Suppressor macrophage treated with lipopolysaccharide for 4 hours (primary cell): ENCODE measurements at regions not wholly inside any gene's neighbourhood (a gene's known extent, or its start where the extent isn't known, plus 50 kb on each side); places are given as distances from the start of the nearest gene placed in this dataset.

Experiments
- DNase-seq: peaks from one replicate; pipeline ENCODE4 v3.0.0-alpha.2; 2020

DNA sequence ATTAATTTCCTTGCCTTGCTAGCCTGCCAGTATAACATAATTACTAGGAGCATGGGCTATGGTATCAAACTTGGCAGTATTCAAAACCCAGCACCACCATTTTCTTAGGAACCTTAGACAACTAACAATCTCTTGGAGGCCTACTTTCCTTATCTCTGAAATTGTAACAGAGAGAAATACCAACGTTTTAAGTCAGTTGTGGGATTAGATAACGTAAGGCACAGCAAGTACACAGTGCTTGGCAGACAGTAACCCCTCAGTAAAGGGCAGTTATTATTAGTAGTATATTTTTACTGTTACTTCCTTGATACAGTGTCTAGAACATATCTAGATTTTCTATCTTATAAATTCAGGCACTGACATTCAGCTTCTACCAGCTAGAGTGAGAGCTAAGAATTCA, 309.6 kb downstream of the ACTL7B start:
- DNase-seq: no peak

DNA sequence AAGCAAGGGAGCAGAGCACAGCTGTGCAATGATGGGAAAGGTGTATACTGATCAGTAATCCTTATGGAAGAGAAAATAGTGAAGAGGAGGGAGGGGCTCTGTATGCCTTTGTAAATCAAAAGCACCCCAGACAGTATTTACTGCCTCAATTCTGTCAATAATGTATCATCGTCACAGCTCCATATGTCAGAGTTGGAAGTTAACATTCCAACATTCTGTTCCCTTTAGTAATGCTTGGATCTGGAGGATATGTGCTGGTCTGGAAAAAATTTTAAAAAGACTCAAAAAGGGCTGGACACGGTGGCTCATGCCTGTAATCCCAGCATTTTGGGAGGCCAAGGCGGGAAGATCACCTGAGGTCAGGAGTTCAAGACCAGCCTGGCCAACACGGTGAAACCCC, 310.4 kb downstream of the ACTL7B start:
- no peak for DNase-seq

DNA sequence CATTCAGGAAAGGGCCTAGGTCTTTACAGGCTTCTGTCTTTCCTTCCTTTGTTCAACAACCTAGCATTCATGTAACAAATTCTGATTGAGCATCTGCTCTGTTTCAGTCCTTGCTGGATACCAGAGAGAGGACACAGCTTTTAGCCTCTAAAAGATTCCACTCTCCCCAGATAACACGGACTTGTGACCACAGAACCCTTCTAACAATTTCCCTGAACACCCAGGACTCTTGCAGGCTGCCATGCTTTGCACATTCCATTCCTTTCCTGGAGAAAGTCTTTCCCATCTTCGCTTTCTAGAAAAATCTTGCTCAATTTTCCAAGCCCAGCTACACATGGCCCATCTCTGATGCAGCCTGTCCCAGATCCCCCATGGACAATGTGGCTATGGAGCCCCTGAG, 310.9 kb downstream of the ACTL7B start:
- DNase-seq: no peak

DNA sequence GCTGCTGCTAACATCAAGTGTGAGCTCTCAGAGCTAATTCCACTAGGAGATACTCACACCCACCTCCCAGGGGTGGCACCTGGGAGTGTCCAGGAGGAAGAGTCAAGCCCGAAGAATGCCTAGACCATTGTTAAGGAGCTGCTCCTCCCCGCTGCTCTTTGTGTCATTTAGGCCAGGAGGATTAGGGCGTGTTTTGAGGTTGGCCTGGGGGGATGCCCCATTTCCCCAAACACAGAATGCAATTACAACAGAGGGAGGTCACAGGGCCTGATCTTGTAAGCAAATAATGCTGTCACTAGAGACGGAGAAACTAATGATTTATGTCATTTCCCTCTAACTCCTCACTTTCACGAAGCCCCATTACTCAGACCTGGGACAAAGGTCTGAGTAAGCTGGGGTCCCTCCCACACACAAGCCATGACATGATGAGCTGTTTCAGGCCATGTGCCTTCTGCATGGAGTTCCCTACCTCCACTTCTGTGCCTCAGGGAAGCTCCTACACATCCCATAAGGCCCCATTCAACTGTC, 312.5 kb downstream of the ACTL7B start:
- DNase-seq: peak; percentile 87

DNA sequence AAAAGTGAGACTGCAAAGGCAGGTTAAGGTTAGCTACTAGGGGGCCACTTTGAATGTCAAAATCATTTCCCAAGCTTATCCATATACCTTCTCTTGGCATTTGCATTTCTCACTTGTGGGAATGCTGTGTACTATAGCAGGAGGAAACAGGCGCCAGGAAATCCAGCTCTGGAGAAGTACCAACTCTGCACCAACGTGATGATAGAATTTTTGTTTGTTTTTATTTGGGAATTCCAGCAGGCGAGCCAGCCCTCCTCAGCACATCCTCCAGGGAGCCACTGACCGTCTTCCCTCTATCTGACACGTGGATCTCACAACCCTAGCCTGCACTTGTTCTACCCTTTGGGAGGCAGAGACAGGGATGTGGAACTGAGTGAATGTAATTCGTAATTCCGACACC, 318.0 kb downstream of the ACTL7B start:
- DNase-seq: no peak

DNA sequence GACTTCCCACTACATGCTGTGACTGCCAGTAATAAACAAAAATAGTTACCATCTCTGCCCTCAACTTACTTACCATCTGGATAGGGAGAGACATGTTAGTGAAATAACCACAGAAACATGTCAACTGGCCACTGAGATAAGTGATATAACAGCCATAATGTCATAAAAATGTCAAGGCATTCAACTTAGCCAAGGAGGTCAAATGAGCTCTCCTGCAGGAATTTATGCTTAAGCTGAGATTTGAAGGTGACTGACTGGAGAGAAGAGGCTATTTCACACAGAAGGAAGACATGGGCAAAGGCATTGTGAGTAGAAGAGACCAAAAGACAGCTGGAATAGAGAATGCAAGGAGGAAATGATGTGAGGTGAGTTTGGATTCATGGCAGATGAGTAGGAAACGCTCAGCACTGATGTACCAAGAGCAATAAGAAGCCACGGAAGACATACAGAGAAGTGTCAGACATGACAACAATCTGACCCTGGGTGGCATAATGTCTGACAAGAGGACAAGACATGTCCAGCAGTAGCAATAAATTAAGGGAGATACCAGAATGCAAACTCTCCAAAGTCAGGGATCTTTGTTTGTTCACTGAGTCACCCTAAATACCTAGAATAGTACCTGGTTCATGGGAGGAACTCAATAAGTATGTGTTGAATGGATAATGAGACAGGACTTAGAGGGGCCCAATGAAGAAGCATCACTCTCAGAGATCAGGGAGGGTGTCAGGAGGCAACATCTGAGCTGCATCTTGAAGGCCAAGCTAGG, 318.8 kb downstream of the ACTL7B start:
- DNase-seq: no peak

DNA sequence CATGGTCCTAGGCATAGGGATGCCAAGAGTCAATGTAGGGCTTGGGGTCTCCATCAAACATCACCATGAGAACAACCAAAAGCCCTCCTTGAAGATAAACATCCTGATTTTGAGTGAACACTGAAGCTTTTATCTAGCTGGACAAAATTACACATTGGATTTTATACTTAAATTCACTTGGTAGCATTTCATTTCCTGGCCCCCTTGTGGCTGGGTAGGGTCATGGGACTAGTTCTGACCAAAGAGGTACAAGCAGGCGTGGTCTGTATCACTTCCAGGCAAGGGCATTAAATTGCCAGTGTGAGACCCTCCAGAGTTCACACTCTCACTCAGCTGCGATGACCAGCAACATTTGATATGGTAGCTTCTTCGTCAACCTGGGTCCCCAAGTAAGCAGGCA, 320.3 kb downstream of the ACTL7B start:
- DNase-seq: peak; percentile 33

DNA sequence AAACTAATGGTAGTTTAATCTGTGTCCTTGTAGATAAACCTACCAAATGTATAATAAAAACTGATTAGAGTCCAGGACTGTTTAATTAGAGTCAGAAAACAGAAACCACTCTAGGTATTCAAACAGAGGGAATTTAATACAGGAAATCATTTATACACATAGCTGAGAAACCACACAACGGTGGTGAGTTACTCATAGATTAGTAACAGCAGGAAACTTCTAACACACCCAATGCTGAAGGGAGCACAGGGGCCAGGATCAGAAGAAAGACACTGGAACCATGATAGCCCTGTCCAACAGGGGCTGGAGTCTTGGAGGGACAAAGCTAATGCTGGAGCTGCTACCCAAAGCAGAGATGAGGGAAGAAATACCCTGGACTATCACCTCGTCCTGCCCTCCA, 321.0 kb downstream of the ACTL7B start:
- DNase-seq: no peak

DNA sequence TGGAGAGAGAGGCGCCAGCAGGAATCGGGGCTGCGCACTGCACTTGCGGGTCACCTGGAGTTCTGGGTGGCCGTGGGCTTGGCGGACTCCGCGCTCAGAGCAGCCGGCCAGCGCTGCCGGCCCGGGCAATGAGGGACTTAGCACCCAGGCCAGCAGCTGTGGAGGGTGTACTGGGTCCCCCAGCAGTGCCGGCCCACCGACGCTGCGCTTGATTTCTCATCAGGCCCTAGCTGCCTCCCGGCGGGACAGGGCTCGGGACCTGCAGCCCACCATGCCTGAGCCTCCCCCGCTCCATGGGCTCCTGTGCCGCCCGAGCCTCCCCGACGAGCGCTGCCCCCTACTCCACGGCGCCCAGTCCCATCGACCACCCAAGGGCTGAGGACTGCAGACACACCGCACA, 325.6 kb downstream of the ACTL7B start:
- DNase-seq: no peak

DNA sequence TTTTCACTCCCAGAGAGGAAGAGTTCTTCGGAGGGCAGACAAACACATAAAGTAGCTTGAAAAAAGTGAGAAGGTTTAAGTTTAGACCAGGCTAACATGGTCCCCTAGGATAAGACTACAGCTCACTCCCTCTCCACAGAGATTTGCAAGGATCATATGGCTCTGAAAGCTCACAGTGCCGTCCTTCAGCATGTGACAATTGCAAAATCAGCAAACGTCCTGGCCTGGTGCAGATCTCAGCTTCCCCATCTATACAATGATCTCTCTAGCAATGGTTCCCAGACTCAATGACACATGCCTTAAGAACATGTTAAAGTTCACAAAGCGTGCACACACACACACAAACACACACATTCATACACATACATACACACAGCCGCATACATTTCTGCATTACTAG, 327.6 kb downstream of the ACTL7B start:
- DNase-seq: peak; percentile 27

DNA sequence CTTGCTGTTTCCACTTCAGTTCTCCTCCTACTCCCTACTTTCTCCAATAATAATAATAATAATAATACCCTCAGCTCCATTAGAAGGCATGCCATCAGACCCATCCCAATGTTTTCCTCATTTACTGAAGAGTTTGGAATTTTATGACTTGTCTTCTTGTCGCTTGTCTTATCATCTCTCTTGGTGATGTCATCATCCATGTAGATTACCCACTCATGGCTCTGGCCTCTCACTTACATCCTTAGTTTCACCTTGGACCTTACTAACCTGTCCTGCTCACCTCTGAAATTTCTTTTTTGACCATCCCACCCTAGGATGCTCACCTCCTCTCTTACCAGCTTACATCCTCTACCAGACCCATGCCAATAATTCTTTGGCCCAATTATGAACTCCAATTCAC, 329.3 kb downstream of the ACTL7B start:
- no peak for DNase-seq

DNA sequence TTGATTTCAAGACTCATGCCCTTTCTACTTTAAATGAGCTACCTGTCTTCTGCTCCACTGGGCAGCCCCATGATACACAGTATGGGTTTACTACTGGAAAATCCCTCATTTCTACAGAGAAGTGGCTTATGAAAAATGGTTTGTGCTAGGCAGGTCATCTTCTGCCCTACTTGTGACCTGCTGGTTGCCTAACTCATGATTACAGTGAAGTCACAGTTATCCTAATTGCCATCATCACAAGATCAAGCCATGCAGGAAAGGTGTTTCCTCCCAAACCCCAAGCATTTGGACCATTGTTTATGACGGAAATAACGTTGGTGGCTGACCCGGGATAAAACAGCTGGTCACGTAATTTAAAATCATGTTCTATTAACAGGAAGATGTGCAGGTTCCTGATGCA, 330.6 kb downstream of the ACTL7B start:
- peak; percentile 12 for DNase-seq

DNA sequence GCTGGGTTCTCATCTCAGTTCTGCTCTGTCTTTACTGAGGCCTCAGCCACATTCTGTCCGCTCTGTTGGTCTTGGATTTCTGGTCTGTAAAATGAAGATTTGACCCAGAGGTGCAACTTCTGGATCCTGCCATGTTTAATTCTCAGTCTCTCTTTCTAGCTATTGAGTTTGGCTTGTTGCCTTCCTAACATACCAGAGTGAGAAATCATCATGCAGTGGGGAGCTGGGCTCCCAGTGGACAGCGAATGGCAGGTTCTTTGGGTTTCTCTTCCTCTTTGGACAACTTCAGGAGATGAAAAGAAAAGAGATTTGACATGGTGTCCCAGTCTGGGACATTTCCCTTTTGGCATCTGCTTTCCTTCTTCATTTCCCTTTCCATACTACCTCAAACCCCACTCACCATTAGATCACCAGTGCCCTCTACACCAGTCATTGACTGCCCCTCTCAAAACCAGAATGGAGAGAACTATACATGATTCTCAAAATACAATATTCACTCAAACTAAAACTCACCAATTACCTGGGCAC, 334.7 kb downstream of the ACTL7B start:
- DNase-seq: no peak

DNA sequence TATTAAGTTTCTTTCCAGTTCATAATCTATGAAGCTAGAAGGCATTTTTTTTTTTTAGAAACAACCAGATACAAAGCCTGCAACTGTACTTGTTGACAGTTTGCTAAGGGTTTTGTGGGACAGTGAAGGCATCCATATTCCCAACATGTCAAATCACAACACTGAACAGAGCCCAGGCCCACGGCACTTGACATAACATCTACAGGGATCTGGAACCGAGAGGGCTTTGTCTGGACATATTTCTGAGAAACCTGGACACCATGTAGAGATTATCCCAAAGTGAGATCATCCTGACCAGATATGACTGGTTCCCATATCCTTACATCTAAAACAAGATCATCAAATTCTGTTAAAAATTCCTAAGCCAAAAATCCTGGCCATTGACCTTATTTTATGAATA, 336.3 kb downstream of the ACTL7B start:
- DNase-seq: no peak

DNA sequence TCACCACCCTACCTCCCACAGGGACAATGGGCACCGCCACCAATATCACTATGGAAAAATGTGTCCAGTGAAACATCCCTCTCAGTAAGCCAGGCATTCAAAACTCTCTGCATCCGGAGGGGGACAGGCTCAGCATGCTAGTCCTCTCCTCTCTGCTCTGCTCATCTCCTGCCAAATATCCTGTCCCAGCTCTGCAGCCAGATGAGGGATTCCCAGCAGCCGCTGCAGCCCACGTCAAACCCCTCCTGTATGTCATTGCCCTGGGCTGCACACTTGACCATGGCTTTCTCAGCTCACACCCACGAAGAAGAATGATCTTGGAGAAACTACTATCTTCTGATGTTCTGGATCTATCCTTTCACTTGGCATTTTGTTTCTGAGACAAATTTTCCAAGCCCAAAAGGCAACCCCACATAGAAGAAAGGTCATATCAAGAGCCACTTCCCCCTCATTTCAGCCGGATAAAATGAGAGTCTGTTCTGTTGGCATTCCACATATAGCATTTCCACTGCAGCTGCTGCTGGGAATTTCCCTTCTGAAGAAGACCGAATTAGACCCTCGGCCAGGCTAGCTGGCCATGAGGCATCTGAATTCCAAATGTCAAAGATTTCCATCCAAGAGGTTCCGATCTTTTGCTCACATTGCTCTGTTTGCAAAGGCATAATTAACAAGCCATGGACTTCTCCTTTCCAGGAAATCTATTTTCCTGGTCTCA, 338.0 kb downstream of the ACTL7B start:
- no peak for DNase-seq

DNA sequence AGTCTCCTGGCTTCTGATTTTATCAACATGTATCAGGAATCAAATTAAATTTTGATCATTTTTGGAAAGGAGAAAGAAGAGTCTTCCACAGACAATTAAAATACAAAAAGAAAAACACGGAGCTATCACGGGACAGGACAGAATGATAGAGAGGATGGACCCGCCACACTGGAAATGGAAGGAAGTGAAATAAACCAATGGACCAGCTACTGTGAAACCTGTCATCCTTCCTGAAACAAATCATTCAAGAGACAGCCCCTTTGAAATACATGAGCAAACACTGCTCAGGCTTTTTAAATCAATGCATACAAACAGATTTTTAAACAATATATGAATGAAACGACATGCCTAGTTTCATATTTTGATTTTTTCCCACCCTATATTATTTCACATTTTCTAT, 339.4 kb downstream of the ACTL7B start:
- no peak for DNase-seq

DNA sequence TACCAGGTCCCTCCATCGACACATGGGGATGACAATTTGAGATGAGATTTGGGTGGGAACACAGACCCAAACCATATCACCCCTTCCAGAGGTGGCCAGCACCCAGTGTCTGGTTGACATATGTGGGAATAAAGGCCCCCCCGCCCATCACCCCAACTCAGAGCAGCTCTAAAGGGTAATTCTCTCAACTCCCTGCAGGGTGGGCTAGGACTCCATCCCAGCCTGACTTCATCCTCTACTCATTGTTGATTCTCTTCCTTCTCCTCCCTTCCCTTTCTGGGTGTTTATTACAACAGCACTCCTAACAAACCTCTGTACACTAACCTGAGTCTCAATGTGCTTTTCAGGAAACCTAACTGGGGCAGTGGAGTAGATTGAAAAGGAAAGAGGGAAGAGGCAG, 339.9 kb downstream of the ACTL7B start:
- no peak for DNase-seq

DNA sequence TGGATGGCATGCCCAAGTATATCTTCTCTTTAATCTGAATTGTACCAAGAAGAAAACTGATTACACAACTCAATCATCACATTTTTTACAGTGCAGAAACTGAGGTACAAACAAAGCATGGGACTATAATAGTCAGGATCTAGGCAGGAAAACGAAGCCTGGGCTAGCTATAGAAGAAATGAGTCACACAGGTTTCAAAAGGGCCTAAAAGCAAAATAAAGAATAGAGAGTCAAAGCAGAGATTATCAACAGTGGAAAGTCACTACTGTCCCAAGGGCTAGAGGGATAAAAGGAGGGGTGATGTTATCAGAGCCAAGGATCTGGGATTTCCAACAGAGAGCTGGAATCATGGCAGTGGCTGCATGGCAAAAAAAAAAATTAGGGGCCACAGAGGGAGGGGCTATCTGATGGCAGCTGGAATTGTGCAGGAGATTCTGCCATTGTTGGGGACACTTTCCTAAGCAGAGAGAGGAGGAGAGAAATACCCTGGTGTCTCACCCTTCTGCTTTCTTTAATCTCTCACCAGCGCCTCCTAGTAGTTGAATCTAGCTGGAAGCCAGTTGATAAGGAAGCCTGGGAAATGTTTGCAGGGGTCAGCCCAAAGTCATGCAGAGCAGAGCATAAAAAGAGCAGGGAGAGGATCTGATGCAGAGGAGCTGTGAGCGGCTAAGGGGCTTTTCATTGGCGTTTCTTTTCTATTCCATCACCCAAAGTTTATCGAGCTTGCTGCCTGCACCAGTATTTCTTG, 343.2 kb downstream of the ACTL7B start:
- DNase-seq: no peak

DNA sequence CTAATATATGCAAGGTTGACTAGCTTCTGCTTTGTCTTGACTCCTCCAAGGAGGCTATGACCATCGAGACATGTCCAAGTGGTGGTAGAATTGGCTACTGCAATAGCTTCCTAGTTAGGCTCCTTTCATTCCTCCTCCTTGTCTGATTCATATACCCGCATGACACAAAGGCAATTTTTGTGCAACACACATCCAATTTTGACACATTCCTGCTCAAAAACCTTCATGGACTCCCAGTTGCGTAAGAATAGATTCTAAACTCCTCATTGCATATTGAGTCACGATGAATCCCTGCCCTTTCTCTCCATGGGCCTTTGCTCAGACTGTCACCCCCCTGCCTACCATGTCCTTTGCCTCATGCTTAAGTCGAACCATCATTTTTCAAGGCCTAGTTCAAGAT, 344.5 kb downstream of the ACTL7B start:
- DNase-seq: peak; percentile 73

DNA sequence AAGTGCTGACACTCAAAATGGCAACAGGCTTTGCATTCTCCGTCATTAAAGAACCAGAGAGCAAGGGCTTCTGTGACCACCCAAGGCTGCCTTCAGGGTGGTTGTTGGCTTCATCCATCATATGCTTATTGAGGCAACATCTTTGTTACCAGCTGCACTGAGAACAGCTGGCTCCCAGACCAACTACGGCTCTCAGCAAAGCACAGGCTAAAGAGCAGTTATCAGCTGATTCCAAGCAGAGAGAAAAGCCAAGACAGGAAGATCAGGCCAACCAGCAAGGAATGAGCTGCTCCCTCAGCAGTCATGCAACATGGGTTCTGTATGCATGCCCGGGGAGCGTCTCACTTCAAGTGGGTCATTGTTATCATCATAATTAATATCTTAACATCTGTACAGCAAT, 358.9 kb downstream of the ACTL7B start:
- DNase-seq: no peak

DNA sequence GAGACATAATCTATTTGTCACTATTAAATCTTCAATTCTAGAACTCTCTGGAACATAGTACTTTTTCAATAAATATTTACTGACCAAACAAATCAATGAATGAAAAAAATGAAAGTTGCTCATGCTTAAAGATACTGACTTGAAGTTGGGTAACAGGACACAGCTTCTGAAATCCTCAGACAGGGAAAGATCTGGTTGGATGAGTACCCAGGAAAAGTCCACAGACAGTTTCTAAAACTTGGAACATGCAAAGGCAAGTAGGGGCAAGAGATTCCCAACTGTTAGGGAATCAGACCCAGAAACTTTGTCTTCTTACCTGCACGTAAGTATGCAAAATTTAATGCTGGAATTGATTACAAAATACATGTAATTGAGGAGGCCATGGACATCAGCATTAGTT, 366.2 kb downstream of the ACTL7B start:
- no peak for DNase-seq

DNA sequence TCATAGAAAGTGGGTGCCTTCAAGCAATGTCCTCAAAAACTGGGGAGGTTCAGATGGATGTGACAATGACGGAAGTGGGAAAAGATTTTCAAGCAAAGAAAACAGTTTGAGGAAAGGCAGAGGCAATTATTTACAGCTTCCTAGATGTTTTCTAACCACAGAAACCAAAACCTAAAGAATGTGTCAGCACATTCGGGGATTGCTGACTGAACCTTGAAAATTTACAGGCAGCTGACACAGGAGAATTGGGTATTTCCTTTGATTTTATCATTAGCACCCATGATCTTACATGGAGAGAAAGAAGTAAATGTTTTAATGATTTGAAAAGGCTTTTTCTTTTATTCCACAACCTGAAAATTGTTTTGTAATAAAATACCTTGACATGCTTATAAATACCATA, 369.0 kb downstream of the ACTL7B start:
- DNase-seq: peak; percentile 41

DNA sequence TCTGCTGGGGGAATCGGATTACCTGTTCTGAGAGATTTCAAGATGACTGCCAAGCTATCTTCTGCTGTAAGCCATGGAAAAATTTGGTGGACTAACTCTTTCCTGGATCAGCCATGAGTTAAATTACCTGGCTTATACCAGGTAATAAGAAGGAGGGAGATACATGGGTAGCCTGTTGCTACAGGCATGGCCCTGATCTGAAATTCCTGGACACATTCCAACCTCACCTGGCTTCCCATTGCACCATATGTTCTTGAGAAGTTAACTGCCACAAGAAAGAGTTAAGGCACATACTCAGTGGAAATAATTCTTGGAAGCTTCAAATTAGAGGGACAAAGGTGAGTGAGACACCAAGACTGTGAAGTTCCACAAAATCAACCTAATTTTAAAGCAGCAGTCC, 371.3 kb downstream of the ACTL7B start:
- DNase-seq: no peak

DNA sequence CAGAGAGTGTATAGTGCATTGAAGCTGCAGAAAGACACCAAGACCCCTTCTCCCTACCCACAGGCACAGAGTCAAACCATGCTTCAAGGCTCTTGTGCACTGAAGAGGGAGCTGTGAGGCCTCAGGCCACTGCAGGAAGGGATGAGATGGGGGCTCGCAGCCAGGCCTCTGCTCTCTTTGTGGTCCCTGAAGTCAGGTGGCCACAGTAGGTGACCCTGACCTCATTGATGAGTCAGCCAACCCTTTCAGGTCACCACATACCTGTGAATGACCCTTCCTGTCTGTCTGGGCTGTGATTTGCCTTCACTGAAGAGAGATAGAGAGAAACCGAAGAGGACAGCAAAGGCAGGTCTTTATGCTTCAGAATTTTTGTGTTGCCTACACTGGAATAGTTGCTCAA, 372.1 kb downstream of the ACTL7B start:
- no peak for DNase-seq
